ENCODE measurements at regions not wholly inside any gene's neighbourhood (a gene's known extent, or its start where the extent isn't known, plus 50 kb on each side); places are given as distances from the start of the nearest gene placed in this dataset.
"Not testable (repeated sequence)": the region's sequence is repeated elsewhere in the genome, so short reads cannot be mapped to it uniquely, and the experiment has no call there.

DNA sequence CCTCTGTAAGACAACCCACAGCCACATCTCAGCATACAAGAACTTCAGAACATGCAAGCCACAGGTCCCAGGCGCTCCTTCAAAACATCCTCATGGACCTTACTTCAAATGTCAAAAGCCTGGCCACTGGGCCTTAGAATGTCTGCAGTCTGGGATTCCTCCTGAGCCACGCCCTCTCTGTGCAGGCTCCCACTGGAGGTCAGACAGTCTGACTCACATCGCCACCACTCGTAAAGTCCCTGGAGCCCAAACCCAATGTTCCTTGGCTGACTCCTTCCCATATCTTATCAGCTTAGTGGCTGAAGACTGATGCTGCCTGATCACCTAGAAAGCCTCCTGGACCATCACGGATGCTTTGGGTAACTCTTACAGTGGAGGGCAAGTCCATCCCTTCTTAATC, 591.3 kb upstream of the AMELY start:
- no peaks in the 10 kb centered on the region for H3K27me3 ChIP-seq (ENCODE audit: control insufficient read depth, insufficient read depth, low read length)
- no peak overlapping the region for H3K9ac ChIP-seq (ENCODE audit: low read length)
- H3K4me1 ChIP-seq (ENCODE audit: control insufficient read depth, insufficient read depth, low read length): no peaks in the 10 kb centered on the region
- H3K9me3 ChIP-seq (ENCODE audit: control insufficient read depth, low read length): no peaks in the 10 kb centered on the region
- H3K36me3 ChIP-seq (ENCODE audit: control insufficient read depth, insufficient read depth, low read length): no peaks in the 10 kb centered on the region
- H3K4me3 ChIP-seq (ENCODE audit: low read length): no peak overlapping the region

DNA sequence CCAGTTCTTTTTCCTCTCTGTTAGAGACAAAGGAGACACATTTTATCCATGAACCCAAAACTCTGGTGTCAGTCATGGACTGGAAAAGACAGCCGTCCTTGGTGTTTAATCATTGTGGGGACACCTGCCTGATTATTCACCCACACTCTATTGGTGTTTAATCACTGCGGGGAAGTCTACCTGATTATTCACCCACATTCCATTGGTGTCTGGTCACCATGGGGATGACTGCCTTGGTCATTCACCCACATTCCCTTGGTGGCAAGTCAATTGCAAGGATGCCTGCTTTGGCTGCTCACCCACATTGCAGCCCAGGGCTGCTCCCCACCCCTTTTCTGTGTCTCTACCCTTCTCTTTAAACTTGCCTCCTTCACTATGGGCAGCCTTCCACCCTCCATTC, 589.7 kb upstream of the AMELY start:
- H3K4me3 ChIP-seq (ENCODE audit: low read length): no peak overlapping the region
- no peak overlapping the region for H3K9ac ChIP-seq (ENCODE audit: low read length)
- no peaks in the 10 kb centered on the region for H3K4me1 ChIP-seq (ENCODE audit: control insufficient read depth, insufficient read depth, low read length)
- no peaks in the 10 kb centered on the region for H3K9me3 ChIP-seq (ENCODE audit: control insufficient read depth, low read length)
- H3K27me3 ChIP-seq (ENCODE audit: control insufficient read depth, insufficient read depth, low read length): no peaks in the 10 kb centered on the region
- H3K36me3 ChIP-seq (ENCODE audit: control insufficient read depth, insufficient read depth, low read length): no peaks in the 10 kb centered on the region

DNA sequence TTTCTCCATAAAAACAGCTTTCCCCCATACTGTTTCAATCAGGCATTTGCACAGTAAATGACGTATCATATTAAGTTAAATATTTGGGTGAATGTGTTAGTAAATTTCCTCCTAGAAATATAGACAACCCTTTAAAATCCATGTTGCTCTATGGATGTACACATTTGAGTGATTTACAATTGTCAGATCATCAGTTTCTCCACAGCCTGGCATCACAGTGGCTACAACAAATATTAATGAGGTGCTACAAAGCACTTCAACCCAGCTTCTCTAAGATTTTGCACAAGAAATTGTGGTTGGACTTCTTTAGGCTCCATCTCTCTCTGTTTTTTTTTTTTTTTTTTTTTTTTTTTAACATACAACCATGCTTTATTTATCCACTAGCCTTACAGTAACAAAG, 584.4 kb upstream of the AMELY start:
- no peaks in the 10 kb centered on the region for H3K4me1 ChIP-seq (ENCODE audit: control insufficient read depth, insufficient read depth, low read length)
- no peaks in the 10 kb centered on the region for H3K9me3 ChIP-seq (ENCODE audit: control insufficient read depth, low read length)
- no peaks in the 10 kb centered on the region for H3K27me3 ChIP-seq (ENCODE audit: control insufficient read depth, insufficient read depth, low read length)
- no peak overlapping the region for H3K4me3 ChIP-seq (ENCODE audit: low read length)
- H3K9ac ChIP-seq (ENCODE audit: low read length): no peak overlapping the region
- H3K36me3 ChIP-seq (ENCODE audit: control insufficient read depth, insufficient read depth, low read length): no peaks in the 10 kb centered on the region

DNA sequence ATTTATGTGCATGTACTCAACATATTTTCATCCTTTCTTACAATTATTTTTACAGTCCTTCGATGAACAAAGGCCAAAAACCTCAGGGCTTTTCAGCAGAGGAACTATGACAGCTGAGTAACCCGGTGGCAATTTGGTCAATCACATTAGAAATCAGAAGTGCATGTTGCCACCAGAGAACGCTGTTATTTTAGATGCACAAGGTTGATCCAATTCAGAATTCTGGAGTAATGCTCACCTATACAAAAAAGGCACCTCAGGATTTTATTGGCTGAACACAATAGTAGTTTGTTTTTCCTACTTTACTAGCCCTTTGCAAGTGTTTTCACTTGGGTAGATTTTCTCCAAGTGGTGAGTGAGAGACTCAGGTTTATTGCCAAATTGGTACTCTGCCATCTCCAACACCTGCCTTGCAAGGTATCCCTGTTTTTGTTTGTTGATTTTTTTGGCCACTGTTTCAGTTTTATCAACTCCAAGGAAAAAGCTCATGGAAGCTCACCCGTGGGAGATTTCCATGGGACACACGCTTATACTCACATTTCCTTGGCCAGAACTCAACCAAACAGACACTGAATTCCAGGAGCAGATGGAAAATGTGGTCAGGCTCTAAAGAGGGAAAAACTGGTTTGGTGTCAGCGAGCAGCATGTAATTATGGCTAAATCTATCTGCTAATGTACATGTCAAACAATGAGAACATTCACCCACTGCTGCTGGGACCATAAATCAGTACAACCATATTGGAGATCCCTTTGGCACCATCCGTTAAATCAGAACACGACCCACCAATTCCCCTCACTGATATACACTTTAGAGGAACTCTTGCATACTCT, 573.1 kb upstream of the AMELY start:
- not testable (repeated sequence) for H3K9me3 ChIP-seq (ENCODE audit: control insufficient read depth, low read length); H3K27me3 ChIP-seq (ENCODE audit: control insufficient read depth, insufficient read depth, low read length); H3K4me1 ChIP-seq (ENCODE audit: control insufficient read depth, insufficient read depth, low read length); H3K4me3 ChIP-seq (ENCODE audit: low read length); H3K36me3 ChIP-seq (ENCODE audit: control insufficient read depth, insufficient read depth, low read length); H3K9ac ChIP-seq (ENCODE audit: low read length)

DNA sequence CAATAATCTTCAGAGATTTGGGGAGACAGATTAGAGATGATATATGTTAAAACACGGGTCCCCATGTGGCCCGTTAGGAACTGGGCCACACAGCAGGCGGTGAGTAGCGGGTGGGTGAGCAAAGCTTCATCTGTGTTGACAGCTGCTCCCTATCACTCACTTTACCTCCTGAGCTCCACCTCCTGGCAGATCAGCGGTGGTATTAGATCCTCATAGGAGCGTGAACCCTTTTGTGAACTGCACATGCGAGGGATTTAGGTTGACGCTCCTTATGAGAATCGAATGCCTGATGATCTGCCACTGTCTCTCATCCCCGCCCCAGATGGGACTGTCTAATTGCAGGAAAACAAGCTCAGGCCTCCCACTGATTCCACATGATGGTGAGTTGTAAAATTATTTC, 560.4 kb upstream of the AMELY start:
- Histone ChIP-seq H3K4me1 (ENCODE audit: control insufficient read depth, insufficient read depth, low read length) (no peaks in the 10 kb centered on the region), H3K9me3 (ENCODE audit: control insufficient read depth, low read length) (no peaks in the 10 kb centered on the region), H3K9ac (ENCODE audit: low read length) (no peak overlapping the region), H3K4me3 (ENCODE audit: low read length) (no peak overlapping the region), H3K36me3 (ENCODE audit: control insufficient read depth, insufficient read depth, low read length) (no peaks in the 10 kb centered on the region), H3K27me3 (ENCODE audit: control insufficient read depth, insufficient read depth, low read length) (no peaks in the 10 kb centered on the region)

DNA sequence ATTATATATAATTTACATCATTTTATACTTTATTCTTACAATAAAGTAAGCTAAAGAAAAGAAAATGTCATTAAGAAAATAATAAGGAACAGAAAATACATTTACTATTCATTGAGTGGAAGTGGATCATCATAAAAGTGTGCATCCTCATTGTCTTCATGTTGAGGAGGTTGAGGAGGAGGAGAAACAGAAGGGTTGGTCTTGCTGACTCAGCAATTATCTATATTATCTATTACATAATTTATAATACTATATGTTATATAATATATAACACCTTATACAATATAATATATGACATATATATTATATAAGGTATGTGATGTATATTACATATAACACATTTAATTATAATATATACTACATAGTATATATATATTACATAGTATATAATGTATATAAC, 558.5 kb upstream of the AMELY start:
- H3K36me3 ChIP-seq (ENCODE audit: control insufficient read depth, insufficient read depth, low read length): no peaks in the 10 kb centered on the region
- no peaks in the 10 kb centered on the region for H3K4me1 ChIP-seq (ENCODE audit: control insufficient read depth, insufficient read depth, low read length)
- H3K4me3 ChIP-seq (ENCODE audit: low read length): no peak overlapping the region
- H3K9ac ChIP-seq (ENCODE audit: low read length): no peak overlapping the region
- no peaks in the 10 kb centered on the region for H3K9me3 ChIP-seq (ENCODE audit: control insufficient read depth, low read length)
- no peaks in the 10 kb centered on the region for H3K27me3 ChIP-seq (ENCODE audit: control insufficient read depth, insufficient read depth, low read length)

DNA sequence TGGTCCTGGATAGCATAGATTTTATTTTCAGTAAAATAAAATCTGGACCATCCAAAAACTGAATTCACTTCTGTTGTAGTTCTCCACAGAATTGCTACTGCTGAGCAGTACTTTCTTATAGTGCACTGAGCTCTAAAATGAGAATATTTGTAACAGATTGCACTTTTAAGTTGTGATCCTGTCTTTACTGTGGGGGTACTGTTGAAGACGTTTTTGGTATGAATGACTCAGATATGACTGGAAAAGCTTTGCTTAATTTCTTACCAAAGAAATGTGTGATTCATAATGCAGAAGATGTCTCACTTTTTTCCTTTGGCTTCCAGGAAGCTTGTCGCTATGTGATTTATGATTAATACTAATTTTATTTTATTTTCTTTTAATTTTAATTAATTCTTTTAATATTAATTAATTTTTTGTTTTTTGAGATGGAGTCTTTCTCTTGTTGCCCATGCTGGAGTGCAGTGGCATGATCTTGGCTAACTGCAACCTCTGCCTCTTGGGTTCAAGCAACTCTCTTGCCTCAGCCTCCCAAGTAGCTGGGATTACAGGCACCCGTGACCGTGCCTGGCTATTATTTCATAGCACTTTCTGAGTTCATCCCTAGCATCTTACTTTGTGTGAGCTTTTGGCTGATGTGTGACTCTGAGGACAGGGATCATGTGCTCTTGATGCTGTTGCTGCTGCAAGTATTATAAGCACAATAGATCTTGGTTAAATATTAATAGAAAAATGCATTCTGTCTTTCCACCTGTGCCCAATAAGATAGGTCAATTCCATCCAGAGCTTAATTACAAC, 557.6 kb upstream of the AMELY start:
- H3K27me3 ChIP-seq (ENCODE audit: control insufficient read depth, insufficient read depth, low read length): no peaks in the 10 kb centered on the region
- no peak overlapping the region for H3K4me3 ChIP-seq (ENCODE audit: low read length)
- no peaks in the 10 kb centered on the region for H3K4me1 ChIP-seq (ENCODE audit: control insufficient read depth, insufficient read depth, low read length)
- no peak overlapping the region for H3K9ac ChIP-seq (ENCODE audit: low read length)
- no peaks in the 10 kb centered on the region for H3K36me3 ChIP-seq (ENCODE audit: control insufficient read depth, insufficient read depth, low read length)
- no peaks in the 10 kb centered on the region for H3K9me3 ChIP-seq (ENCODE audit: control insufficient read depth, low read length)

DNA sequence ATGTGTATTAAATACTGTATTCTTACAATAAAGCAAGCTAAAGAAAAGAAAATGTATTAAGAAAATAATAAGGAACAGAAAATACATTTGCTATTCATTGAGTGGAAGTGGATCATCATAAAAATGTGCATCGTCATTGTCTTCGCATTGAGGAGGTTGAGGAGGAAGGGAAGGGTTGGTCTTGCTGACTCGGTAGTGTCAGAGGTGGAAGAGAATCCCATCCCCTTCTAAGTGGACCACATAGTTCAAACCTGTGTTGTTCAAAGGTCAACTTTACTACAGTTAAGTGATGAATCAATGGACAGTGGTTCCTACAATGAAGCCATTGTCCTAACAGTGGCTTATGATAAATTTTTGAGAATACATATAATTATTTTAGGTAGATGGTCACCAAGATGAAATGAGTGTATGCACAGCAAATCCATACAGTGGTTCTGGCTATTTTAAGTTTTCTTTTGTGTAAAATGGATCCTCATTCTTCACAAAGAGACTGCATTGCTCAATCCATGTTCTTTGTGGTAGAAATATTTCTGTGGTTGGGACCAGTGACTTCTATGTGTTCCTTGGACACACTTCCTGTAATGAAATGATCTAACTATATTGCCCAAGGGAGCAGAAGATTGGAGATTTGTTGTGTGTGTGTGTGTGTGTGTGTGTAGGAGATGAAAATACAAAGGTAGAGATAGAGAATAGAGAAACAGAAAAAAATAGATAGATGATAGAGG, 556.4 kb upstream of the AMELY start:
- Histone ChIP-seq H3K4me3 (ENCODE audit: low read length) (no peak overlapping the region), H3K9ac (ENCODE audit: low read length) (no peak overlapping the region), H3K9me3 (ENCODE audit: control insufficient read depth, low read length) (no peaks in the 10 kb centered on the region), H3K4me1 (ENCODE audit: control insufficient read depth, insufficient read depth, low read length) (no peaks in the 10 kb centered on the region), H3K27me3 (ENCODE audit: control insufficient read depth, insufficient read depth, low read length) (no peaks in the 10 kb centered on the region), H3K36me3 (ENCODE audit: control insufficient read depth, insufficient read depth, low read length) (no peaks in the 10 kb centered on the region)

DNA sequence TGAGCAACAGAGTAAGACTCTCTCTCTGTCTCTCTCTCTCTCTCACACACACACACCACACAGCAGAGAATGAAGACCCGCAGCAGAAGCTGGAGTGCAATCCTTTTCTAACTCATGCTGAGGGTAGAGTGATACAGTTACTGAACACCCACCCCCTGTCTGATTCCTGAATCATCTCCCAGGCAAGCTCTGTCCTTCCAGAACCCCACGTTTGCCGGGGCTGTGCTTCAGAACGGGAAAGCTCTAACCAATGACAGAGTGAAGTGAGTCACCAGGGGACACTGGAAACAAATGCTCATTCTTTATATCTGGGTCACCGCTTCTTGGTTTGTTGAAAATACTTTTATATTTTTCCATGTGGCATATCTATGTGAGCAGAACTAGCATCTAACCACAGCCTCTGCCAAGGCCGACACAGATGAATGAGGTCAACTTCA, 553.7 kb upstream of the AMELY start:
- no peak overlapping the region for H3K9ac ChIP-seq (ENCODE audit: low read length)
- H3K27me3 ChIP-seq (ENCODE audit: control insufficient read depth, insufficient read depth, low read length): no peaks in the 10 kb centered on the region
- no peaks in the 10 kb centered on the region for H3K36me3 ChIP-seq (ENCODE audit: control insufficient read depth, insufficient read depth, low read length)
- no peaks in the 10 kb centered on the region for H3K4me1 ChIP-seq (ENCODE audit: control insufficient read depth, insufficient read depth, low read length)
- no peaks in the 10 kb centered on the region for H3K9me3 ChIP-seq (ENCODE audit: control insufficient read depth, low read length)
- no peak overlapping the region for H3K4me3 ChIP-seq (ENCODE audit: low read length)

DNA sequence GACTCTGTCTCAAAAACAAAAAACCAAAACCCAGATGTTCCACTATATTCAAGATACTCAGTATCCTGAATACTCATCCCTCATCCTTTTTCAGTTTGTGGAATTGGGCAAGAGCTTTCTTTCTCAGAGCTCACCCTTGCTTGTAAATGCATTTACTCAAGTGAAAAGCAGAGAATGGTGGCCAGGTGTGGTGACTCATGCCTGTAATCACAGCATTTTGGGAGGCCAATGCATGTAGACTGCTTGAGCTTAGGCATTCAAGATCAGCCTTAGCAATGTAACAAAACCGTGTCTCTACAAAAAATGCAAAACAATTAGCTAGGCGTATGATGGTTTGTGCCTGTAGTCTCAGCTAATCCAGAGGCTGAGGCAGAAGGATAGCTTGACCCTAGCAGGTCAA, 553.2 kb upstream of the AMELY start:
- Histone ChIP-seq H3K9ac (ENCODE audit: low read length) (no peak overlapping the region), H3K4me1 (ENCODE audit: control insufficient read depth, insufficient read depth, low read length) (no peaks in the 10 kb centered on the region), H3K36me3 (ENCODE audit: control insufficient read depth, insufficient read depth, low read length) (no peaks in the 10 kb centered on the region), H3K9me3 (ENCODE audit: control insufficient read depth, low read length) (no peaks in the 10 kb centered on the region), H3K27me3 (ENCODE audit: control insufficient read depth, insufficient read depth, low read length) (no peaks in the 10 kb centered on the region), H3K4me3 (ENCODE audit: low read length) (no peak overlapping the region)

DNA sequence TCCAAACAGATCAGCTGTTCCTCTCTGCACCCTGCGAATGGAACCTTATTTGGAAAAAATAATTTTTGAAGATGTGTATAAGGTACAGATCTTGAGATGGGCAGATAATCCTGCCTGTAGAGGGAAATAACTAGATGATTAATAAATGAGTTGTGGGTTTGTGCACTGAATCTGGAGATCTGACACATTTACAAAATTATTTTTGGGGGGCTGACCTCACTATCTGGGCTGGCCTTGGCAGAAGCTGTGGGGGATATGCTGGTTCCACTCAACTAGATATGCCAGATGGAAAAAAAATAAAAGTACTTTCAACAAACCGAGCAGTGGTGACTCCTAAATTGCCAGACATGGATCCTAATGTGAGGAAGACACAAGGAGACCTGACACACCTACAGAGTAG, 552.2 kb upstream of the AMELY start:
- H3K4me3 ChIP-seq (ENCODE audit: low read length): no peak overlapping the region
- no peaks in the 10 kb centered on the region for H3K27me3 ChIP-seq (ENCODE audit: control insufficient read depth, insufficient read depth, low read length)
- H3K4me1 ChIP-seq (ENCODE audit: control insufficient read depth, insufficient read depth, low read length): no peaks in the 10 kb centered on the region
- H3K9me3 ChIP-seq (ENCODE audit: control insufficient read depth, low read length): no peaks in the 10 kb centered on the region
- no peaks in the 10 kb centered on the region for H3K36me3 ChIP-seq (ENCODE audit: control insufficient read depth, insufficient read depth, low read length)
- no peak overlapping the region for H3K9ac ChIP-seq (ENCODE audit: low read length)

DNA sequence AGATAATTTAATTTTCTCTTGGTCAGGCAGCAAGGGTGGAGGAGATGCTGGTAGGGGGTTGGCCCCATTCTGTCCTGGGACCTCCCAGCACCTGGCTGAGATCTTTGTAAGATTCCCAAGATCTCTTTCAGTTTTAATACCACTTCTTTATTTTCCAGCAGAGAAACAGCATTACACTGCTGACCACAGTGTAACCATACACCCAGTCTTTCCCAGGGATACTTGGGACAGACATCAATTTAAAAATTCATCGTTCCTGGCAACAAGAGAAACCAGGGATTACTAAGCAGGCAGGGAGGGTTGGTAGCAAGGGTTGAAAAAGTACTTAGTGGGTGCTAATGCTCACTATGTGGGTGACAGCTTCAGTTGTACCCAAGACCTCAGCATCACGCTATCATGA, 551.6 kb upstream of the AMELY start:
- H3K9me3 ChIP-seq (ENCODE audit: control insufficient read depth, low read length): no peaks in the 10 kb centered on the region
- H3K4me1 ChIP-seq (ENCODE audit: control insufficient read depth, insufficient read depth, low read length): no peaks in the 10 kb centered on the region
- H3K4me3 ChIP-seq (ENCODE audit: low read length): no peak overlapping the region
- no peaks in the 10 kb centered on the region for H3K36me3 ChIP-seq (ENCODE audit: control insufficient read depth, insufficient read depth, low read length)
- no peak overlapping the region for H3K9ac ChIP-seq (ENCODE audit: low read length)
- no peaks in the 10 kb centered on the region for H3K27me3 ChIP-seq (ENCODE audit: control insufficient read depth, insufficient read depth, low read length)

Data from mucosa of stomach (tissue), 1 donor.